ENCODE measurements at regions not wholly inside any gene's neighbourhood (a gene's known extent, or its start where the extent isn't known, plus 50 kb on each side); places are given as distances from the start of the nearest gene placed in this dataset.

DNA sequence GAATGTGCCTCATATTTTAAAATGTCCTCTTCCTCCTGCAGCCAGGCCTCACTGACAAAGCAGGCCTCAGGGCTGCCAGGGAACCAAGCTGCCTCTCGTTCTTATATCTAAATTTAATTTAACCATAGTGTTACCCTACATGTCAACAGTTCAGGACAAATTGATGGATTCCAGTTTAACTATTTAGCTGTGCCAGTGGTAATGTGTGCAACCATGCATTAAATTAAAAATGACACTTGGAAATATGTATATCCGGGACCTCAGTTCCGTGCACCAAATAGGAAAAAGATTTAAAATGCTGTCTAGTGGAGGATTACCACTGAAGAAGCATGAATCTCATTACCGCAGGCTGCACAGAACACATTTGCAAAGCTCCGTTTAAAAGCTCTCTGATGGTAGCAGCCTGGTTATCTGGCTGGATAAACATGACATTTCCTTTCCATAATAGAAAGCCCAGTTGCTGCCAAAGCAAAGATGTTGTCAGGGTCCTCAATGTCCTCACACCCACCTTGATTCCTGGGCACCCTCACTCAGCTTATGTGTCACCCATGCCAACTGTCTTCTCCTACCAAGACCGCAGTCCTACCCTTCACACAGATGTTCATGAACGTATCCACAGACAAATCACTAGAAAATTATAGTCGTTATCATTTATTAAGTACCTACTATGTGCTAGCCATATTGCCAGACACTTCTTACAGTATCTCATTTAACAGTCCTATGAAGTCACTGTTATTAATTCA, 73.3 kb upstream of the FRMD4A start:
- H3K27ac ChIP-seq, result no peak overlapping the region

DNA sequence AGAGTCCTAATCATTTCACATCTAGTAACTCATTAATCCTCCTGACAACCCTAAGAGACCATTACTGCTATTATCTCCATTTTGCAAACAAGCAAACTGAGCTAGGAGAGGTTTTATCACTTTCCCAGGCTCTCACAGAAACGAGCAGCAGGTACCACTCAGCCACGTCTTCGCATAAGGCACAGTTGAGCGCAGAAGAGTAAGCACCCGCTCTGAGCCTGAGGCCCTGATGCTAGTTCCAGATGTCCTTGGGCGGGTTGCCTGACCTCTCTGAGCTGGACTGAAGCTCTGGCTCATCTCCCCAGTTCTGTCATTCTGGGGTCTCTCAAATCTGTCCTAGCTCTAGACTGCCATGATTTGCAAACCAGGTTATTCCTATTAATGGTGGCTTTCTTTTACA, 72.6 kb upstream of the FRMD4A start:
- no peak for TF ChIP-seq ZFX (IDR thresholded peaks at IDR 0.05)
- TF ChIP-seq, protein P1, sequence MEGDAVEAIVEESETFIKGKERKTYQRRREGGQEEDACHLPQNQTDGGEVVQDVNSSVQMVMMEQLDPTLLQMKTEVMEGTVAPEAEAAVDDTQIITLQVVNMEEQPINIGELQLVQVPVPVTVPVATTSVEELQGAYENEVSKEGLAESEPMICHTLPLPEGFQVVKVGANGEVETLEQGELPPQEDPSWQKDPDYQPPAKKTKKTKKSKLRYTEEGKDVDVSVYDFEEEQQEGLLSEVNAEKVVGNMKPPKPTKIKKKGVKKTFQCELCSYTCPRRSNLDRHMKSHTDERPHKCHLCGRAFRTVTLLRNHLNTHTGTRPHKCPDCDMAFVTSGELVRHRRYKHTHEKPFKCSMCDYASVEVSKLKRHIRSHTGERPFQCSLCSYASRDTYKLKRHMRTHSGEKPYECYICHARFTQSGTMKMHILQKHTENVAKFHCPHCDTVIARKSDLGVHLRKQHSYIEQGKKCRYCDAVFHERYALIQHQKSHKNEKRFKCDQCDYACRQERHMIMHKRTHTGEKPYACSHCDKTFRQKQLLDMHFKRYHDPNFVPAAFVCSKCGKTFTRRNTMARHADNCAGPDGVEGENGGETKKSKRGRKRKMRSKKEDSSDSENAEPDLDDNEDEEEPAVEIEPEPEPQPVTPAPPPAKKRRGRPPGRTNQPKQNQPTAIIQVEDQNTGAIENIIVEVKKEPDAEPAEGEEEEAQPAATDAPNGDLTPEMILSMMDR (conservative IDR thresholded peaks at IDR 0.05), result no peak
- H3K27ac ChIP-seq, result no peak overlapping the region

More for the DNA sequence above, 73.3 kb upstream of the FRMD4A start:
- TF ChIP-seq ZFX (IDR thresholded peaks at IDR 0.05), result no peak
- TF ChIP-seq, protein P1 (conservative IDR thresholded peaks at IDR 0.05), result no peak

DNA sequence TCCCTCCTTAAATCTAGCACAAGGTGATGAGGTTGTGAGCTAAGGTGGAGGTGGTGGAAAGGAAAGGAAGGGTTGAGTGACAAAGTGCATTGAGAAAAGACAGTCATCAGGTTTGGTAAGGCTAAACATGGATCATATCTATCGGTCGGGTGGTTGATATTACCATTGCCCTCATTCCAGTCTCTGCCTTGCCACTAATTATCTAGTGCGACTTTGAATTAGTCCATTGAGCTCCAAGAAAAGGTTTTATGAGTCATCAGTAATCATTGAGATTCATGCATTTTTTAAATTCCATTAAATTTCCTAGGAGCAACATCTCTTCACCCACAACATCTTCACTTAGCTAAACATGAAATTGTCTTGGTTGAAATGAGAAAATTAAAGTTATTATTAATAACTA, 68.9 kb upstream of the FRMD4A start:
- H3K27ac ChIP-seq, result no peak overlapping the region
- no peak for TF ChIP-seq ZFX (IDR thresholded peaks at IDR 0.05)
- TF ChIP-seq, protein P1 (conservative IDR thresholded peaks at IDR 0.05), result no peak

DNA sequence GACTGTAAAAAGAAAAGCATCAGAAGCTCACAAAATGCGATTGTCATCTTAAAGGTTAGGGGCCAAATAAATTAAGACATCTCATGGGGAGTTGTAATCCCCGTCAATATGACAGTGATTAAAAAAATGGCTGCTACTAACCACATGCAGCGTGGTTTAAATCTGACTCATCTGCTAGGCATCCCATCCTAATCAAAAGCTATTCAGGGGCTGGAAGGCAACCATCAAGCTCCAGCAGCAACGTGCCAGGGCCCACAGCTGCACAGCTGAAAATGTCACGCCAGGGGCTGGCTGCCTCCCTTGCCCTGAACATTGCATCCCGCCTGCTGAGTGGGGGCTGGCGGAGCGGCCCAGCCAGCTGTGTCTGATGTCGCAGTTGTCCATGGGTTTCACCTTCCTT, 66.3 kb upstream of the FRMD4A start:
- TF ChIP-seq ZFX (IDR thresholded peaks at IDR 0.05), result no peak
- TF ChIP-seq, protein P1 (conservative IDR thresholded peaks at IDR 0.05), result no peak
- no peak overlapping the region for H3K27ac ChIP-seq

DNA sequence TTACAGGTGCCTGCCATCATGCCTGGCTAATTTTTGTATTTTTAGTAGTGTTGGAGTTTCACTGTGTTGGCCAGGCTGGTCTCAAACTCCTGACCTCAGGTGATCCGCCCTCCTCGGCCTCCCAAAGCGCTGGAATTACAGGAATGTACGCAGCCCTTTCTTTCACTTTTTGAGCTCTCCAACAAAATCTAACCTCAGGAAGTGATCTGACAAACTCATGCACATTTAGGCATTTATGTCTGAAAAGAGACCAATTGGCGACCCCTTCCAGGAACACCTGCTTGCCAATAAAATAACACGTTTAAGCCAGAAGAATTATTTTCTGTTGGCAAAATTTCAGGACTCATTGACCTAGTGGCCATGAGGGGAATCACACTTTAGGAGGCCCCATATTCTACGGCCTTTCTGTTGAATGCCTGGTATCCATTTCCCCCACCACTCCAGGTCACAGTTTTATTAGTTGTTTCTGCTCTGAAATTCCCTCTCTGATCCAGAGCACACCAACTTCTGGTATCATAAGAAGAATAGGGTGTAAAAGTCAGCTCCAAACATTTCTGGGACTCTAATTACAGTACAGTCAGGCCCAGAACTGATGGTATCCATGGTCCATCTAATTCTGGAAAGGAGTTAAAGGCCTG, 65.8 kb upstream of the FRMD4A start:
- H3K27ac ChIP-seq, result no peak overlapping the region
- TF ChIP-seq ZFX (IDR thresholded peaks at IDR 0.05), result no peak
- TF ChIP-seq, protein P1 (conservative IDR thresholded peaks at IDR 0.05), result peak; percentile 69

DNA sequence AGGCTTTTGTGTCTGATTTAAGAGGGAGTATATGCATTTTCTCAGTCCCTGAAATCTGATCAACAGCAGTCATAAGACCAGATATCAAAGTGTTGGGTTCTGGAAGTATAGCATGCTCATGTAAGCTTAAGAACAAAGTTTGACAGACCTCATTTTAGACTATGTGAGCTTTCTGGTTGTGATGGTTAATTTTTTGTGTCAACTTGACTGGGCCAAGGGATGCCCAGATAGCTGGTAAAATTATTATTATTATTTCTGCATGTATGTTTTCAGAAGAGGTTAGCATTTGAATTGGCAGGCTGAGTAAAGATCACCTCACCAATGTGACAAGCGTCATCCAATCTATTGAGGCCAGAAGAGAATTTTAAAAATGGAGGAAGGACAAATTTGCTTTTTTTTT, 63.5 kb upstream of the FRMD4A start:
- H3K27ac ChIP-seq, result no peak overlapping the region
- TF ChIP-seq, protein P1 (conservative IDR thresholded peaks at IDR 0.05), result no peak
- TF ChIP-seq ZFX (IDR thresholded peaks at IDR 0.05), result no peak

DNA sequence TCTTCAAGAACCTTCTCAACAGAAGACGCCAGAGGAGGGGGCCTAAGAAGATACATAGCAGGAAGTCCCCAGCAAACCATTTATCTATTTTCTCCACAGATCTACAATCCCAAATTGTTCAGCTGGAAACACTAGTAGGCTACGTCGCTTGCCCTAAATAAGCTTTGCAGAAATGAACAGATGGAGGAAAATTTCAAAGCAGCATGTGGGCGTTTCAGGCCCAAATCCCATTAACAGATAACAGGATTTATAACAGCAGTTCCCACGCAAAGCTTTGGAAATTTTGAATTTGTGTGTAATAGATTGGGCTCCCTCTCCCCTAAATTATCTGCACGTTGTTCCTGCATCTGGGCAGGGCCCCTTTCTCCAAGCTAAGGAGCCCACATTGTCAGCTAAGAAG, 60.6 kb upstream of the FRMD4A start:
- no peak overlapping the region for H3K27ac ChIP-seq
- no peak for TF ChIP-seq ZFX (IDR thresholded peaks at IDR 0.05)
- TF ChIP-seq, protein P1 (conservative IDR thresholded peaks at IDR 0.05), result no peak

All from C4-2B (cell line).